T-cell (primary cell): ENCODE measurements at regions not wholly inside any gene's neighbourhood (a gene's known extent, or its start where the extent isn't known, plus 50 kb on each side); places are given as distances from the start of the nearest gene placed in this dataset.
"Not testable (repeated sequence)": the region's sequence is repeated elsewhere in the genome, so short reads cannot be mapped to it uniquely, and the experiment has no call there.

Source experiments
- ATAC-seq, 4 experiments: fragments of 200-7000 bp in 3 of 4; fragments of 150-1000 bp in 1 of 4; cut with Tn5 transposase; replicated peaks in 1 of 4; 1 replicate in 3 of 4; 2 replicates in 1 of 4; pipeline ENCODE4 v1.10.0; 2021; ENCODE audit warnings: moderate library complexity in 3 of 4, mild to moderate bottlenecking in 2 of 4, moderate number of reproducible peaks in 1 of 4
- CTCF ChIA-PET, 2 donors: fragments of 300-600 bp; sonication (Branson Sonifier 250); formaldehyde crosslinking; loops; one replicate each; lab custom pipeline; 2022; ENCODE audit warnings: antibody characterized with exemption in 2 of 2; lab: Charles Lee
- POLR2A ChIA-PET, 2 donors: fragments of 300-600 bp; sonication (Branson Sonifier 250); formaldehyde crosslinking; loops; one replicate each; lab custom pipeline; 2022; ENCODE audit warnings: antibody characterized with exemption in 2 of 2; lab: Charles Lee
- DNase-seq, 35 experiments: peaks; one replicate each; pipeline versions ENCODE4 v3.0.0 to v3.0.0-alpha.2; 2013 to 2023
- H3K27ac ChIP-seq: one replicate; pipeline ENCODE4 v1.5.1; 2013; ENCODE audit warnings: low read length
- H3K27me3 ChIP-seq, 2 experiments: replicated peaks in 1 of 2; 1 replicate in 1 of 2; 2 replicates in 1 of 2; pipeline versions ENCODE4 v1.6.1 to v1.7.0; 2013; ENCODE audit warnings: low read length in 1 of 2, mixed read lengths in 1 of 2; ENCODE audit not compliant: control insufficient read depth in 2 of 2, insufficient read depth in 2 of 2; ENCODE audit errors: extremely low read depth in 1 of 2
- H3K36me3 ChIP-seq, 2 donors: 1 replicate in 1 of 2; 2 replicates in 1 of 2; pipeline versions ENCODE4 v1.6.1 to v1.7.0; 2013; ENCODE audit warnings: low read length in 1 of 2; ENCODE audit not compliant: control insufficient read depth in 2 of 2, insufficient read depth in 1 of 2; ENCODE audit errors: extremely low read depth in 1 of 2
- H3K4me1 ChIP-seq, 2 experiments: 1 replicate in 1 of 2; 2 replicates in 1 of 2; pipeline versions ENCODE4 v1.6.1 to v1.7.0; 2013; ENCODE audit warnings: low read length in 2 of 2, mixed read lengths in 1 of 2; ENCODE audit not compliant: insufficient read depth in 2 of 2, control insufficient read depth in 1 of 2; ENCODE audit errors: extremely low read depth in 1 of 2
- H3K4me3 ChIP-seq, 2 donors: 1 replicate in 1 of 2; 2 replicates in 1 of 2; pipeline versions ENCODE4 v1.5.1 to v1.7.0; 2013; ENCODE audit warnings: mild to moderate bottlenecking in 2 of 2, low read length in 1 of 2, moderate library complexity in 1 of 2; ENCODE audit not compliant: control insufficient read depth in 1 of 2; ENCODE audit errors: extremely low read depth in 1 of 2
- H3K9me3 ChIP-seq: 2 replicates; pipeline ENCODE4 v1.7.0; 2013
- H3K27ac Mint-ChIP-seq, 2 donors: one replicate each; pipeline ENCODE4 v1.8.0; 2020 to 2021; ENCODE audit warnings: mild to moderate bottlenecking in 2 of 2, mixed read lengths in 2 of 2
- H3K27me3 Mint-ChIP-seq, 2 donors: one replicate each; pipeline ENCODE4 v1.8.0; 2021 to 2022; ENCODE audit warnings: mixed read lengths in 2 of 2
- H3K36me3 Mint-ChIP-seq: one replicate; pipeline ENCODE4 v1.8.0; 2021; ENCODE audit warnings: mixed read lengths
- H3K4me1 Mint-ChIP-seq, 3 donors: one replicate each; pipeline ENCODE4 v1.8.0; 2020 to 2022; ENCODE audit warnings: mixed read lengths in 3 of 3, mild to moderate bottlenecking in 1 of 3
- H3K4me3 Mint-ChIP-seq, 3 donors: one replicate each; pipeline ENCODE4 v1.8.0; 2020 to 2022; ENCODE audit warnings: mild to moderate bottlenecking in 3 of 3, mixed read lengths in 3 of 3, moderate library complexity in 3 of 3
- H3K9me3 Mint-ChIP-seq, 3 donors: one replicate each; pipeline ENCODE4 v1.8.0; 2020 to 2022; ENCODE audit warnings: mixed read lengths in 3 of 3
- WGBS: methylation state at CpG from one replicate; pipeline ENCODE4 v1.1.5; 2013; ENCODE audit warnings: missing lambda C conversion rate; ENCODE audit not compliant: insufficient coverage; 5-methylcytosine and 5-hydroxymethylcytosine counted together

DNA sequence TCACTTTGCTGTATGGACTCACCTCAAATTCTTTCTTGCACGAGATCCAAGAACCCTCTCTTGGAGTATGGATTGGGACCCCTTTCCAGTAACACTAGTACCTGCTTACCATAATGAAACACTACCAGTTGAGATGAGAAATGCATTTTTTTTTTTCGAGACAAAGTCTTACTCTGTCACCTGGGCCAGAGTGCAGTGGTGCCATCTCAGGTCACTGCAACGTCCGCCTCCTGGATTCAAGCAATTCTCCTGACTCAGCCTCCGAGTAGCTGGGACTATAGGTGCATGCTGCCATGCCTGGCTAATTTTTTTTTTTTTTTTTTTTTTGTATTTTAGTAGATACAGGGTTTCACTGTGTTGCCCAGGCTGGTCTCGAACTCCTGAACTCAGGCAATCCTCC is 167.0 kb downstream of the THBS2 start:
- 80% methylated on average over 1 of the region's 6 CpGs for WGBS
- H3K4me1 Mint-ChIP-seq, H3K27ac Mint-ChIP-seq, H3K9me3 ChIP-seq, H3K27ac ChIP-seq, POLR2A ChIA-PET, ATAC-seq, H3K36me3 ChIP-seq, H3K27me3 Mint-ChIP-seq, H3K36me3 Mint-ChIP-seq, H3K4me1 ChIP-seq, H3K4me3 ChIP-seq, CTCF ChIA-PET, DNase-seq, H3K27me3 ChIP-seq, H3K4me3 Mint-ChIP-seq: not testable (repeated sequence)
- H3K9me3 Mint-ChIP-seq = peaks cover 11 to 17% (median 12%) of the 10 kb centered on the region in 3 donors

- WGBS = 92% methylated on average over 8 of the region's 10 CpGs
Observed at GRCh38 chr6:169086020-169086419, 167.6 kb downstream of the THBS2 start.

GRCh38 chr6:169085466-169085865 is 168.2 kb downstream of the THBS2 start:
- Histone ChIP-seq H3K9me3 (no peaks in the 10 kb centered on the region), H3K4me3 (no peak overlapping the region), H3K4me1 (no peaks in the 10 kb centered on the region), H3K27me3 (peaks cover 0 to 6% of the 10 kb centered on the region in 2 experiments), H3K36me3 (no peaks in the 10 kb centered on the region), H3K27ac (no peak overlapping the region)
- H3K4me1 Mint-ChIP-seq = no peaks in the 10 kb centered on the region
- H3K9me3 Mint-ChIP-seq = peaks cover 9 to 12% (median 11%) of the 10 kb centered on the region in 3 donors
- H3K36me3 Mint-ChIP-seq = no peaks in the 10 kb centered on the region
- 67% methylated on average over 6 of the region's 6 CpGs for WGBS
- no peaks in the 10 kb centered on the region for H3K27me3 Mint-ChIP-seq
- POLR2A ChIA-PET = no interaction called here
- DNase-seq (no peak), ATAC-seq (no peak)
- CTCF ChIA-PET = no interaction called here
- H3K4me3 Mint-ChIP-seq = no peak overlapping the region
- no peak overlapping the region for H3K27ac Mint-ChIP-seq

More at GRCh38 chr6:169086020-169086419, 167.6 kb downstream of the THBS2 start:
- Histone ChIP-seq H3K27me3 (peaks cover 0 to 6% of the 10 kb centered on the region in 2 experiments), H3K4me1 (no peaks in the 10 kb centered on the region), H3K36me3 (no peaks in the 10 kb centered on the region), H3K9me3 (no peaks in the 10 kb centered on the region), H3K27ac (no peak overlapping the region), H3K4me3 (no peak overlapping the region)
- H3K36me3 Mint-ChIP-seq = no peaks in the 10 kb centered on the region
- CTCF ChIA-PET = no interaction called here
- no peak for DNase-seq
- no peak overlapping the region for H3K27ac Mint-ChIP-seq
- no peaks in the 10 kb centered on the region for H3K4me1 Mint-ChIP-seq
- ATAC-seq = no peak
- H3K4me3 Mint-ChIP-seq = no peak overlapping the region
- H3K27me3 Mint-ChIP-seq = no peaks in the 10 kb centered on the region
- peaks cover 11 to 15% (median 14%) of the 10 kb centered on the region in 3 donors for H3K9me3 Mint-ChIP-seq
- POLR2A ChIA-PET = interaction anchor here in 1 of 2 donors (0.6 kb wide), 1 partner anchor 716 kb away, joined by 4 read pairs; no protein-coding TSS in a partner anchor

- H3K4me1 ChIP-seq, H3K27me3 ChIP-seq, ATAC-seq, DNase-seq, H3K36me3 ChIP-seq, H3K36me3 Mint-ChIP-seq, H3K4me1 Mint-ChIP-seq, H3K27me3 Mint-ChIP-seq, H3K9me3 Mint-ChIP-seq, H3K27ac Mint-ChIP-seq, CTCF ChIA-PET, H3K4me3 Mint-ChIP-seq, POLR2A ChIA-PET, H3K27ac ChIP-seq, H3K4me3 ChIP-seq, H3K9me3 ChIP-seq: not testable (repeated sequence)
- WGBS = 86% methylated on average over 2 of the region's 13 CpGs
Observed at GRCh38 chr6:169084557-169084956, 169.1 kb downstream of the THBS2 start.

DNA sequence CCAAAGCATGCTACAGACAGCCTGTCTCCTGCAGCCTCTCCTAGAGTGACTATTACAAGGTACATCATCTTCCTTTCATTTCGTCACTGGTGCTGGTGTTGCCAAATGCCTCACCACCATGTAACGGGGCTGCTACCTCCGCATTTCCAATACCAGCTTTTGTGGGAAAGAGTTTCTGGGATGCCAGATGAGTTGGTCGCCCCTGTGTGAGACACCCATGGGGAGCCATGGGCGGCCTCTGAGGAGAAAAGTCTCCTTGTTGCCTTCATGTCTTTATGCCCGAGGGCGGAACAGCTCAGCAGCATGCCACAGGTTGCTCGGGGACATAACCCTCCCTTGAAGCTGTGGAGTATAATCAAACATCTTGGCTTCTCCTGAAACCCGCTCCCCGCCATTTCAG is 169.6 kb downstream of the THBS2 start:
- Histone ChIP-seq H3K9me3 (no peaks in the 10 kb centered on the region), H3K27ac (no peak overlapping the region), H3K4me3 (no peak overlapping the region), H3K36me3 (no peaks in the 10 kb centered on the region), H3K4me1 (no peaks in the 10 kb centered on the region), H3K27me3 (peaks cover 0 to 6% of the 10 kb centered on the region in 2 experiments)
- H3K9me3 Mint-ChIP-seq = peaks cover 0 to 6% (median 4%) of the 10 kb centered on the region in 3 donors
- H3K27me3 Mint-ChIP-seq = no peaks in the 10 kb centered on the region
- ATAC-seq = no peak
- no peaks in the 10 kb centered on the region for H3K36me3 Mint-ChIP-seq
- H3K27ac Mint-ChIP-seq = no peak overlapping the region
- POLR2A ChIA-PET = no interaction called here
- H3K4me3 Mint-ChIP-seq = no peak overlapping the region
- CTCF ChIA-PET = no interaction called here
- H3K4me1 Mint-ChIP-seq = no peaks in the 10 kb centered on the region
- WGBS = 92% methylated on average over 2 of the region's 10 CpGs
- no peak for DNase-seq

DNA sequence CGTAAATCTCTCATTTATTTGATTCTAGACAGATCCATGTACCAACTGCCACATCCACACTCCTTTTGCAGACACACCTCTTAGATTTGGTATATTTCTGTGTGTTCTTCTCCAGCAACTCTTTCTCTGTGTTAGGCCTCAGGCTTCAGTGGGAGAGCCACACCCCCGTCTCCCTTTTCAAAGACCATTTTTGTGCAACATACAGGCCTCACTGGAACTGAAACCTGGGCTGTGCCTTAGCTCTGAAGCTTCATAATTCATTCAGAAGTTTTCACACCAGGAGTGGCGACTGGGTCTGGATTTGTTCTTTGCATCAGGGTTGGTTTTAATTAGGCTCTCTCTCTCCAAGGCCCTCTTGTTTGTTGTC is 170.2 kb downstream of the THBS2 start:
- no peaks in the 10 kb centered on the region for H3K4me1 Mint-ChIP-seq
- WGBS = no CpG with 5 or more reads among the region's 3 CpGs
- Histone ChIP-seq H3K36me3 (no peaks in the 10 kb centered on the region), H3K27ac (no peak overlapping the region), H3K4me3 (no peak overlapping the region), H3K9me3 (no peaks in the 10 kb centered on the region), H3K27me3 (peaks cover 0 to 10% of the 10 kb centered on the region in 2 experiments), H3K4me1 (no peaks in the 10 kb centered on the region)
- no peak for ATAC-seq
- DNase-seq = no peak
- no peak overlapping the region for H3K4me3 Mint-ChIP-seq
- CTCF ChIA-PET = no interaction called here
- H3K36me3 Mint-ChIP-seq = no peaks in the 10 kb centered on the region
- H3K27ac Mint-ChIP-seq = no peak overlapping the region
- POLR2A ChIA-PET = no interaction called here
- no peaks in the 10 kb centered on the region for H3K27me3 Mint-ChIP-seq
- peaks cover 0 to 3% (median 1%) of the 10 kb centered on the region in 3 donors for H3K9me3 Mint-ChIP-seq
